ENCODE measurements at regions not wholly inside any gene's neighbourhood (a gene's known extent, or its start where the extent isn't known, plus 50 kb on each side); places are given as distances from the start of the nearest gene placed in this dataset.

DNA sequence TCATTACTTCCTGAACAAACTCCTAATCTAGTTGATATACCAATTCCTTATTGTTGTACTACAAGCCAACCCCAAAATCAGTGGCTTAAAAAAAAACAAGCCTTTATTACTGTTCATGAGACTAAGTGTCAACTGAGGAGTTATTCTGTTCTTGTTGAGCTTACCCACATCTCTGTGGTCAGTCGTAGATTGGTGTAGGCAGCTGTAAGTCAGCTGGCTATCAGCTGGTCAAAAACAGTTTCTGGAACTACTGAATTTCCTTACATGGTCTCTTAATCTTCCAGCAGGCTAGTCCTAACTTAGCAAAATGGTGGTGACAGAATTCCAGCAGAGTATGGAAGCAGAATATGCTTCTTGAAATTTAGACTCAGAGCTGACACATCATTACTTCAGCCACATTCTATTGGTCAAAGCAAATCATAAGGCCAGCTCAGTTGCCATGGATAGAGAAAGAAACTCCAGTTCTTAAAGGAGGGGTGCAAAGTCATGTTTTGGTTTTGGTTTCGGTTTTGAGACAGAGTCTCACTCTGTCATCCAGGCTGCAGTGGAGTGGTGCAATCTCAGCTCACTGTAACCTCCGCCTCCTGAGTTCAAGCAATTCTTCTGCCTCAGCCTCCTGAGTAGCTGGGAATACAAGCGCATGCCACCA, 386.1 kb upstream of the MPDZ start:
- TF ChIP-seq, protein P1, sequence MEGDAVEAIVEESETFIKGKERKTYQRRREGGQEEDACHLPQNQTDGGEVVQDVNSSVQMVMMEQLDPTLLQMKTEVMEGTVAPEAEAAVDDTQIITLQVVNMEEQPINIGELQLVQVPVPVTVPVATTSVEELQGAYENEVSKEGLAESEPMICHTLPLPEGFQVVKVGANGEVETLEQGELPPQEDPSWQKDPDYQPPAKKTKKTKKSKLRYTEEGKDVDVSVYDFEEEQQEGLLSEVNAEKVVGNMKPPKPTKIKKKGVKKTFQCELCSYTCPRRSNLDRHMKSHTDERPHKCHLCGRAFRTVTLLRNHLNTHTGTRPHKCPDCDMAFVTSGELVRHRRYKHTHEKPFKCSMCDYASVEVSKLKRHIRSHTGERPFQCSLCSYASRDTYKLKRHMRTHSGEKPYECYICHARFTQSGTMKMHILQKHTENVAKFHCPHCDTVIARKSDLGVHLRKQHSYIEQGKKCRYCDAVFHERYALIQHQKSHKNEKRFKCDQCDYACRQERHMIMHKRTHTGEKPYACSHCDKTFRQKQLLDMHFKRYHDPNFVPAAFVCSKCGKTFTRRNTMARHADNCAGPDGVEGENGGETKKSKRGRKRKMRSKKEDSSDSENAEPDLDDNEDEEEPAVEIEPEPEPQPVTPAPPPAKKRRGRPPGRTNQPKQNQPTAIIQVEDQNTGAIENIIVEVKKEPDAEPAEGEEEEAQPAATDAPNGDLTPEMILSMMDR (conservative IDR thresholded peaks at IDR 0.05; ENCODE audit: low read length) = no peak
- no peak for TF ChIP-seq EZH2phosphoT487 (IDR thresholded peaks at IDR 0.05; ENCODE audit: borderline replicate concordance, low read depth, low read length)

Data from OCI-LY7 (cell line).